T-helper 22 cell (primary cell): ENCODE measurements at regions not wholly inside any gene's neighbourhood (a gene's known extent, or its start where the extent isn't known, plus 50 kb on each side); places are given as distances from the start of the nearest gene placed in this dataset.

Source experiments
- DNase-seq: peaks from one replicate; pipeline ENCODE4 v3.0.0-alpha.2; 2020; ENCODE audit warnings: low read depth

GRCh38 chr2:220491670-220492069 is 864.2 kb downstream of the SLC4A3 start:
- no peak for DNase-seq

DNA sequence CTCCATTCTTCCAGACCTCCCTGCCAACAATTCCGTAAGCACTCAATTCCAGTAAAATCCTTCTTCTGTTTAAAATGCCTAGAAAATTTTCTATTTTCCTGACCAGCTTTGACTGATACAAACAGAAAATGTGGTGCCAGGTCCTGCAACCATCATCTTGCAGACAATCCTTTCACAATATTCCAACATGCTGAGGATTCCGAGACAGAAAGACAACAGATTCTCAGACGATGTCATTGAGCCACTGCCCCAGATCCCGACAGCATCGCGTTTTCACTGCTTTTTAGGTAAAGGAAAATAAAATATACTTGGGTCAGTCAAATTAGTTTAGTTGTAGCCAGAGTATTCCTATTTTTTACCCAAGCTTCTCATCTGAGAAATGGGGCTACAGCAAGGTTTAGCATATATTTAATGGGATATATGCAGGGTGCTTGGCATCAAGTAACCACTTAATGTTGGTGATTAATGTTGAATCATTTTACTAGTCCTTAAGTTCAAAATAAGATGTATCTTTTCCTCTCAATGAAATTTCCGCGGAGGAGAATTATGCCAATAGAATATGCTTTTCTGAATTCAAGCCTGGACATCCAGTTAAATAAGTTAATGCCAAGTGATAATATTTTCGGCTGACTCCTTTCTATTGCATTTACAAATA is 866.6 kb downstream of the SLC4A3 start:
- no peak for DNase-seq

GRCh38 chr2:220496513-220496912 is 869.1 kb downstream of the SLC4A3 start:
- no peak for DNase-seq

GRCh38 chr2:220499225-220499624 is 871.8 kb downstream of the SLC4A3 start:
- no peak for DNase-seq

GRCh38 chr2:220502539-220502938 is 875.1 kb downstream of the SLC4A3 start:
- DNase-seq = no peak

GRCh38 chr2:220503431-220503830 is 876.0 kb downstream of the SLC4A3 start:
- no peak for DNase-seq

GRCh38 chr2:220504938-220505503 is 877.6 kb downstream of the SLC4A3 start:
- no peak for DNase-seq

DNA sequence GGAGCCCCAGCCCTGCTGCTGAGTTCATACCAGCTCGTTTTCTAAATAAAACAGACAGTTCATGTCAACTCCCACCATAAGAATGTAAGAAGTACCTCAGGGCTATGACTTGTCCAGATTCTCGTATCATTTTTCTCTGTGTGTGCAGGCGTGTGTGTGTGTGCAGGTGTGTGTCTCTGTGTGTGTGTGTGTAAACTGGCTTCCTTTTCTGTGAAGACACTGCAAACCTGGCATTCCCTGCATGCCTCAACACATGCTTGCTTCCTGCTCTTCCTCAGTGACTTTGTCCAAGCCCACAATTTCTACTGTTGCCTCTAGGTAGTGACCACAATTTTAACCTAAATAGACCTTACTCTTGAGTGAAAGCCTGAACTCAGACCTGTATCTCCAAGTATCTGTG is 879.0 kb downstream of the SLC4A3 start:
- no peak for DNase-seq

DNA sequence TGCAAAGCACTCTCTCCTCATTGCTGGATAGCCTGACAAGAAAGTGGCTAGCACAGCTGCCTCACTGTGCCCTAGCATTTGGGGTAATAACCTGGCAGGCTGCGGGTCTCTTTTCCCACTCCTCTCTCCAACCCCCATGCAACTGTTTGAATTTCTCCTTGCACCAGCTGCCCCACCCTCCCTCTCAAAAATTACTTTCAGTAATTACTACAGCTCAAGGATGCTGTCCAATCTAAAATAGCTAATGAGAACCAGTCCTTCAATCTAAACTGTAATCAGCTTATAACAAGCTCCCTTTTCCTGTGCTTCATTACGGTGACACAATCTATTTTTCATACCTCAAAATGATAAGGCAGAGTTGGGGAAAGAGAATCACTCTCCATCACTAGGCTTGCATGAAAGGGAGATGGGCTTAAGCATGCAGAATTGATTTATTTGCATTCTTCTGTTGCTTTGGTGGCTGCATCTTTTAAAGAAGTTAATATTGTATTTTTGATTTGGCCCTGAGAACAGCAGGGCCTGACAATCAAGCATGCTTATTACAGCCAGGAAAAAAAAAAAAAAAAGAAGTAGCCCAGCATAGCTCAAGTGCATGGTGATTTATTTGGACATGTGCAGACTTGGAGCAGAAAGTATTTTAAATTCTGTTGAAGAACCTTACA is 881.8 kb downstream of the SLC4A3 start:
- DNase-seq = no peak

- no peak for DNase-seq
These were observed 882.5 kb downstream of the SLC4A3 start for GRCh38 chr2:220509966-220510365.

GRCh38 chr2:220510668-220511067 is 883.2 kb downstream of the SLC4A3 start:
- DNase-seq = no peak

DNA sequence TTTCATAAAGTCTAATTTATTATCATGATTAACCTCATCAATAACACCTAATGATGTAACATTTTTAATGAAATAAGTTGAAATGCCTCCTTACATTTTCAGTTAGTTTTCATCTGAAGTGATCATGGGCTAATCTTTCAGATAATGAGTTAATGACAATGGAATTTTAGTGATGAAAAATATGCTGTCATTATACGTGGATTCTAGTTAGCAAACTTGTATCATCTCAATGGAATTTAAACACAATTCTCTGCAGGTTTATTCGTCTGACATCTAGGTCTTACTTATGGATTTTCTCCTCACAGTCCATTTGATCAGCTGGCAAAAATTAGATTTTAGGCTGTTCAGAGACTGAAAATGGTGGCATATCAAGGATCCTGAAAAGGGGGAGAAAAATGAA is 885.0 kb downstream of the SLC4A3 start:
- DNase-seq = no peak

DNA sequence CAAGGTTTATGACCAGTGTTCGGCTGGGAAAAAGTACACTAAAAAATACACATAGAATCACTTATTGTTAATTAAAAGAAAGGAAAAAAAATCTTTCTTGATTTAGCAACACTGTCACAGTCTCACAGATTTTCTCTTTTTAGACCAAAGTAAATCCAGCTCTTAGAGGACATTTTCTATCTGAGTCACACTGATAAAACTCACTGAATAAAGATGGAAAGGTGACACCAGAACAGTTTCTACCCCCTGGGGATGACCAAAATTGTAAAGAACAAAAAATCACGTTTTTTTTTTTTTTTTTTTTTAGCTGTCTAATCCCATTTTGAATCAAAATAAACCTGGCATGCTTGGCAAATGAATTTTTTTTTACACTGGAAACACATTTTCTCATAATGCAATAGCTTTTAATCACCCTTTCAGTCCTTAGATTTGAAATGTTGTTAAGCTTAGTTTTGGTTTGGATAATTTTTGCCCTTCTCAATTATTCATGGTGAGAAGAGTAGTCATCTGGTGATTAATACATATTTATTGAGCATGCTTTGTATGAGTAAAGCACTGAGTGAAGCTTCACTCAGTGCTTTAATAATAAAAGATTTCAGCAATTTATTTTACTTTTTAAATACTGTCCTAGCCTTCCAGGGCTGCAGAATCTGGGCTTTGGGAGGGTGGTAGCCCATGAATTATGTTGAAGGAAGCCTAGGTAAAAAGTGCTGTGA is 886.3 kb downstream of the SLC4A3 start:
- no peak for DNase-seq

- DNase-seq = no peak
These were observed 894.1 kb downstream of the SLC4A3 start for GRCh38 chr2:220521551-220521950.

DNA sequence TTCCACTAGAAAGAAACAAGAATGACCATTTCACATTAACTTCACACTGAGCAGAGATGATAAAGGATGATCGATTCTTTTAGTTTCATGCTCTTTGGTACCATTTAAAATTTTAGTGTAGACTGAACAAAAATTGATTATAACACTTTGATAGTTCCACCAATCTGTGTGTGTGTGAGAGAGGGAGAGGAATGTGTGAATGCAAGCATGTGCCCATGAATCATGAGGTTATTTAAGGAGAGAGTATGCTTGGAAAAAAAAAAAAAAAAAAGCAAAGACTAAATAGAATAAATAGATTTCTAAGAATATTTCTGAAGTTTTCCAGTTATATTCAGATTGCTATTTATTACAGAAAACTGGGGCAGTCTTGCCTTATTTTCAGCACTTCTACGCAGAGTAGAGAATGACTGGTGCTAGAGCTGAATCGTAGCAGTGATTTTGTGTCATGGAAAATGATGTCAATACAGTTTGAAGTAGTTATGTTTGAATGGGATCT is 900.8 kb downstream of the SLC4A3 start:
- no peak for DNase-seq

DNA sequence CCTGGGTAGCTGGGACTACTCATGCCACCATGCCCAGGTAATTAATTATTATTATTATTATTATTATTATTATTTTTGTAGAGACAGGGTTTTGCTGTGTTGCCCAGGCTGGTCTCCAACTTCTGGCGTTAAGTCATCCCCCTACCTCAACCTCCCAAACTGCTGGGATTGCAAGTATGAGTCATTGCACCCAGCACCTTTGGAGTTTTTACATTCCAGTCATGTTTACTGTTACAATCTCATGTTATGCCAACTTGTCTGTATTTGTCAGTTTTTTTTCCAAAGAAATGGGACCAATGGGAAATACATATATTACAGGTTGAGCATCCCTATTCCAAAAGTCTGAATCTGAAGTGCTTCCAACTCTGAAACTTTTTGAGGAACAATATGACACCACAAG is 903.8 kb downstream of the SLC4A3 start:
- DNase-seq = no peak

GRCh38 chr2:220533485-220533884 is 906.1 kb downstream of the SLC4A3 start:
- DNase-seq = no peak

GRCh38 chr2:220539481-220539880 is 912.1 kb downstream of the SLC4A3 start:
- DNase-seq = no peak

GRCh38 chr2:220544049-220544448 is 916.6 kb downstream of the SLC4A3 start:
- no peak for DNase-seq

- DNase-seq = no peak
These were observed 923.7 kb downstream of the SLC4A3 start for GRCh38 chr2:220550995-220551700.

- DNase-seq = no peak
These were observed 925.5 kb downstream of the SLC4A3 start for GRCh38 chr2:220552790-220553535.
